OCI-LY3 (cell line): ENCODE measurements at regions not wholly inside any gene's neighbourhood (a gene's known extent, or its start where the extent isn't known, plus 50 kb on each side); places are given as distances from the start of the nearest gene placed in this dataset.

Source experiments
- H2AFZ ChIP-seq: fragments of 200-600, 300-600 bp; shearing (Covaris generic); 2 replicates; pipeline ENCODE4 v1.6.0; 2014; ENCODE audit warnings: antibody characterized with exemption, low read depth, low read length
- H3K27ac ChIP-seq: fragments of 200-600, 300-600 bp; sonication (generic); 2 replicates; pipeline ENCODE4 v1.5.1; 2014; ENCODE audit warnings: mild to moderate bottlenecking, low read length, moderate library complexity, mixed read lengths
- H3K27me3 ChIP-seq: fragments of 200-600, 300-600 bp; sonication (generic); 2 replicates; pipeline ENCODE4 v1.6.1; 2014; ENCODE audit warnings: low read depth, low read length, mixed read lengths
- H3K36me3 ChIP-seq: fragments of 200-600, 300-600 bp; sonication (generic); replicated peaks from 2 replicates; pipeline ENCODE3; 2014; ENCODE audit warnings: low read depth, low read length, mixed read lengths
- H3K4me1 ChIP-seq: fragments of 300-600, 200-600 bp; sonication (generic); 2 replicates; pipeline ENCODE4 v1.6.1; 2014; ENCODE audit warnings: low read length, mixed read lengths
- H3K4me2 ChIP-seq: fragments of 200-600, 300-600 bp; sonication (generic); 2 replicates; pipeline ENCODE4 v1.6.1; 2014; ENCODE audit warnings: low read length, mixed read lengths
- H3K4me3 ChIP-seq: fragments of 300-600, 200-600 bp; sonication (generic); 2 replicates; pipeline ENCODE4 v1.5.1; 2014; ENCODE audit warnings: antibody characterized with exemption, mild to moderate bottlenecking, low read length, moderate library complexity
- H3K79me2 ChIP-seq: fragments of 300-600, 200-600 bp; shearing (Covaris generic); 2 replicates; pipeline ENCODE4 v1.6.1; 2014; ENCODE audit warnings: mild to moderate bottlenecking, low read length, mixed read lengths
- H3K9ac ChIP-seq: fragments of 300-600, 200-600 bp; shearing (Covaris generic); 2 replicates; pipeline ENCODE4 v1.6.0; 2014; ENCODE audit warnings: mild to moderate bottlenecking, low read length, moderate library complexity
- H3K9me3 ChIP-seq: fragments of 200-600, 300-600 bp; shearing (Covaris generic); 2 replicates; pipeline ENCODE4 v1.6.1; 2014; ENCODE audit warnings: low read length, mixed read lengths; ENCODE audit not compliant: insufficient read depth
- H4K20me1 ChIP-seq: fragments of 200-600, 300-600 bp; sonication (generic); 2 replicates; pipeline ENCODE4 v1.6.1; 2016; ENCODE audit warnings: low read length, mixed read lengths; ENCODE audit not compliant: insufficient read depth
- CTCF ChIP-seq: fragments of 200-600, 300-600 bp; sonication (generic); IDR thresholded peaks from 2 replicates; pipeline ENCODE4 v1.5.1; 2014; ENCODE audit warnings: antibody characterized with exemption, low read length, low read depth
- EZH2phosphoT487 ChIP-seq: fragments of 200-600 bp; shearing (Covaris generic); IDR thresholded peaks from 2 replicates; pipeline ENCODE4 v1.6.1; 2018; ENCODE audit warnings: antibody characterized with exemption, mixed run types, low read depth

DNA sequence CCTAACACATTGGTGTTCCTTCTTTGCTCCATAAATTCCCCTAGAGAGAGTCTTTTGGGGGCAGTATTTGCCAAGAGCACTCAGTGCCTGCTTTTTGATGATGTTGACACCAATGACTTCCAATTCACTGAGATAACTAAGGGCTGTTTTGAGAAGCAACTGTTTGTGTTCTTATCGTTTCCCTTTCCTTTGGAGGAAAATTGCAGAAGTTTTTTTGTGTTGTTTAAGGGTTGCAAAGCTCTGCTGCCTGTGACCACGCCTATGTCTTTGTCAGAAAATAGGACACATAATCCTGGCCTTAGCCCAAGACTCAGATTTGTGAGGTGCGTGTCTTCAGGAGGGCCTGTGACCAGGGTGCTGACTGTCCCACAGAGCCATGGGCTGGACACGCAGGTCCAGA lies 99.6 kb downstream of the FAM43A start:
- H3K4me2 ChIP-seq = no peak overlapping the region
- H3K4me3 ChIP-seq = no peak overlapping the region

DNA sequence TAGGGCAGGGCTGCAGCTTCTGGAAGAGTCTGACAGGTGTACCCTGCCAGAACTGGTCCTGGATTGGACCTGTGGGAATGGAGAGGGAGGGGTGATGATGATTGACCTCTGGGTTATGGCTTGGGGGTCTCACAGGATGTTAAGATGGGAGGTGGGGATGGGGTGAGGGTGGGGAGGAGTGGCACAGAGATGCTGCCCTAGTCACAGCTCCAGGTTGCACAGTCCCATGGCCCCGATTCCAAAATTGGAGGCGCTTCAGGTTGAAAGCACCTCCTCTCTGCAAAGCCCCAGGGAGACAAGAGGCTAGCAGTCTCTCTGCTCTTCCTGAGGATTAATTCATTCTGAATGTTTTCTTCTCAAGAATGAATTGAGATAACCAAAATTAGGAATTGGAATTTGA lies 101.4 kb downstream of the FAM43A start:
- Histone ChIP-seq H4K20me1 (no peaks in the 10 kb centered on the region), H3K36me3 (no peaks in the 10 kb centered on the region), H3K4me3 (no peak overlapping the region), H2AFZ (no peak overlapping the region), H3K9me3 (no peaks in the 10 kb centered on the region), H3K4me2 (no peak overlapping the region), H3K27me3 (no peaks in the 10 kb centered on the region), H3K27ac (no peak overlapping the region), H3K79me2 (no peaks in the 10 kb centered on the region), H3K4me1 (no peaks in the 10 kb centered on the region), H3K9ac (no peak overlapping the region)
- TF ChIP-seq CTCF (no peak), EZH2phosphoT487 (no peak)

More for the DNA sequence above, 99.6 kb downstream of the FAM43A start:
- Histone ChIP-seq H3K4me1 (no peaks in the 10 kb centered on the region), H4K20me1 (no peaks in the 10 kb centered on the region), H2AFZ (no peak overlapping the region), H3K27me3 (peaks cover 10% of the 10 kb centered on the region), H3K36me3 (no peaks in the 10 kb centered on the region), H3K9ac (no peak overlapping the region), H3K9me3 (no peaks in the 10 kb centered on the region), H3K27ac (no peak overlapping the region), H3K79me2 (no peaks in the 10 kb centered on the region)
- no peak for TF ChIP-seq EZH2phosphoT487
- TF ChIP-seq CTCF = no peak

DNA sequence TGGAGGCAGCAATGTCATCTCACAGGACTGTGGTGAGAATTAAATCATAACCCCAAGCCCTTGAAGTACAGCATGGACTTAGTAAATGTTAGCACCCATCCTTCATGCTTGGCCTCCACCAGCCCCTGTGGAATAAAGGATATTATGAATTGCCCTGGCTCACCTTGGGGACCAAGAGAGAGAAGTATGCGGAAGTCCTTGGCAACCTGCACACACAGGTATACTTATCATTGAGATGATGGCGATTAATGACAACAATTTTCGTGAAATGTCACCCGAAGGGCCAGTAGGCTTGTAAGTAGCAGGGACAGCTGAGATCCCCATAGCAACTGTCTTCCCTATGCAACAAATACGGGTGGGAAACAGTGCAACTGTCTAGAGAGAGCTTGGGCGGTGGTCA lies 102.0 kb downstream of the FAM43A start:
- Histone ChIP-seq H3K4me2 (no peak overlapping the region), H2AFZ (no peak overlapping the region), H3K4me1 (no peaks in the 10 kb centered on the region), H3K79me2 (no peaks in the 10 kb centered on the region), H4K20me1 (no peaks in the 10 kb centered on the region), H3K36me3 (no peaks in the 10 kb centered on the region), H3K4me3 (no peak overlapping the region), H3K9ac (no peak overlapping the region), H3K9me3 (no peaks in the 10 kb centered on the region), H3K27ac (no peak overlapping the region), H3K27me3 (no peaks in the 10 kb centered on the region)
- TF ChIP-seq CTCF = no peak
- TF ChIP-seq EZH2phosphoT487 = no peak

DNA sequence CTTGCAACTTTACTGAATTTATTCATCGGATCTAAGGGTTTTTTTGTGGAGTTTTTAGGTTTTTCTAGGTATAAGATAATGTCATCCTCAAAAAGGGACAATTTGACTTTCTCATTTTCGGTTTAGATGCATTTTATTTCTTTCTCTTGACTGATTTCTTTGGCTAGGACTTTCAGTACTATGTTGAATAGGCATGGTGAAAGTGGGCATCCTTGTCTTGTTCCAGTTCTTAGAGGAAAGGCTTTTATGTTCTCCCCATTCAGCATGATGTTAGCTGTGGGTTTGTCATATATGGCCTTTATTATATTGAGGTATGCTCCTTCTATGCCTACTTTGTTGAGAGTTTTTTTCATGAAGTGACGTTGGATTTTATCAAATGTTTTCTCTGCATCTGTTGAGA lies 106.7 kb downstream of the FAM43A start:
- no peak for TF ChIP-seq EZH2phosphoT487
- TF ChIP-seq CTCF = no peak
- no peak overlapping the region for H2AFZ ChIP-seq
- H3K4me3 ChIP-seq = no peak overlapping the region
- H3K4me2 ChIP-seq = no peak overlapping the region
- H4K20me1 ChIP-seq = no peaks in the 10 kb centered on the region
- H3K79me2 ChIP-seq = no peaks in the 10 kb centered on the region
- H3K4me1 ChIP-seq = peaks cover 4% of the 10 kb centered on the region; the same call in 1 of the 2 replicates
- H3K36me3 ChIP-seq = peaks cover 3% of the 10 kb centered on the region
- H3K9me3 ChIP-seq = peaks cover 13% of the 10 kb centered on the region
- no peak overlapping the region for H3K27ac ChIP-seq
- no peaks in the 10 kb centered on the region for H3K27me3 ChIP-seq
- H3K9ac ChIP-seq = no peak overlapping the region
